K562 (cell line): ENCODE measurements at regions not wholly inside any gene's neighbourhood (a gene's known extent, or its start where the extent isn't known, plus 50 kb on each side); places are given as distances from the start of the nearest gene placed in this dataset.

Experiments
- ATAC-seq: fragments of 200-7000 bp; cut with Tn5 transposase; 3 replicates; pipeline ENCODE4 v1.9.1; 2020; ENCODE audit warnings: moderate library complexity
- BruUV-seq: library from RNA; stranded (reverse); fragments of 400-500 nt; replicated peaks from 2 replicates; lab custom pipeline; 2021; lab: Mats Ljungman, UMichigan
- CTCF ChIA-PET: fragments of 300-600 bp; formaldehyde crosslinking; extraction: SDS; loops from one replicate; lab custom pipeline; 2021; ENCODE audit warnings: low intra/inter-chr PET ratio; lab: Yijun Ruan, JAX
- POLR2A ChIA-PET: fragments of 300-600, 350-650 bp; sonication (Branson Sonifier 250); formaldehyde crosslinking; extraction: SDS; loops from one replicate; lab custom pipeline; 2021; ENCODE audit warnings: antibody characterized with exemption, inconsistent platforms; lab: Yijun Ruan, JAX
- DNase-seq, 4 experiments: peaks; one replicate each; pipeline versions ENCODE4 v3.0.0 to v3.0.0-alpha.2; 2011 to 2018; ENCODE audit warnings: low spot score in 3 of 4, mixed read lengths in 3 of 4; ENCODE audit errors: extremely low read depth in 1 of 4
- FAIRE-seq: peaks from 2 replicates; lab custom pipeline; 2011; peaks lifted over from hg19 to GRCh38; lab: Jason Lieb, UNC
- H2AFZ ChIP-seq: 2 replicates; pipeline ENCODE4 v1.6.0; 2011; ENCODE audit warnings: low read depth, low read length, control low read depth, inconsistent platforms
- H3K27ac ChIP-seq: fragments of 200-600 bp; 3 replicates; pipeline ENCODE4 v1.8.0; 2011; ENCODE audit warnings: low read depth, mild to moderate bottlenecking, control low read depth, inconsistent platforms, low read length, moderate library complexity, mixed read lengths; ENCODE audit errors: extremely low read depth
- H3K27me3 ChIP-seq, 2 experiments: fragments of 300-600 bp in 1 of 2; 2 replicates in 1 of 2; 3 replicates in 1 of 2; pipeline versions ENCODE4 v1.6.0 to v1.8.0; 2011; ENCODE audit warnings: inconsistent platforms in 2 of 2, low read length in 2 of 2, mild to moderate bottlenecking in 1 of 2, mixed read lengths in 1 of 2, moderate library complexity in 1 of 2; ENCODE audit not compliant: control insufficient read depth in 2 of 2, insufficient read depth in 2 of 2
- H3K36me3 ChIP-seq: fragments of 300-600 bp; 3 replicates; pipeline ENCODE4 v1.8.0; 2011; ENCODE audit warnings: mild to moderate bottlenecking, low read length, inconsistent platforms; ENCODE audit not compliant: control insufficient read depth, insufficient read depth
- H3K4me1 ChIP-seq, 2 experiments: fragments of 200-600 bp in 1 of 2; replicated peaks in 1 of 2; 2 replicates in 1 of 2; 3 replicates in 1 of 2; pipeline versions ENCODE4 v1.5.1 to v1.8.0; 2011; ENCODE audit warnings: inconsistent platforms in 2 of 2, low read length in 2 of 2, mild to moderate bottlenecking in 1 of 2, mixed read lengths in 1 of 2, moderate library complexity in 1 of 2; ENCODE audit not compliant: control insufficient read depth in 2 of 2, insufficient read depth in 2 of 2
- H3K4me2 ChIP-seq: 2 replicates; pipeline ENCODE4 v1.6.1; 2011; ENCODE audit warnings: low read length, control low read depth, inconsistent platforms, mixed read lengths; ENCODE audit not compliant: insufficient read depth
- H3K4me3 ChIP-seq: fragments of 200-600 bp; sonication (generic), shearing (Covaris generic); 2 replicates; pipeline ENCODE4 v1.5.1; 2016; ENCODE audit warnings: control low read depth, inconsistent platforms
- H3K79me2 ChIP-seq: fragments of 200-600 bp; 3 replicates; pipeline ENCODE4 v1.8.0; 2011; ENCODE audit warnings: low read length, inconsistent platforms; ENCODE audit not compliant: control insufficient read depth, insufficient read depth
- H3K9ac ChIP-seq, 2 experiments: 2 replicates each; pipeline versions ENCODE4 v1.6.0 to v1.6.1; 2011; ENCODE audit warnings: low read depth in 2 of 2, low read length in 2 of 2, control low read depth in 1 of 2, inconsistent platforms in 1 of 2, mild to moderate bottlenecking in 1 of 2, mixed read lengths in 1 of 2; ENCODE audit not compliant: insufficient read depth in 1 of 2
- H3K9me1 ChIP-seq: one replicate; pipeline ENCODE4 v1.6.0; 2011; ENCODE audit warnings: inconsistent platforms, mild to moderate bottlenecking, low read length, moderate library complexity; ENCODE audit not compliant: control insufficient read depth, insufficient read depth
- H3K9me3 ChIP-seq: replicated peaks from 2 replicates; pipeline ENCODE4 v1.5.1; 2011; ENCODE audit warnings: low read depth, low read length, inconsistent platforms; ENCODE audit not compliant: control insufficient read depth, insufficient read depth
- H4K20me1 ChIP-seq: replicated peaks from 2 replicates; pipeline ENCODE4 v1.6.1; 2011; ENCODE audit warnings: low read length, inconsistent platforms, mixed read lengths; ENCODE audit not compliant: control insufficient read depth, insufficient read depth
- ADNP ChIP-seq: fragments of 200-800 bp; sonication (Bioruptor generic); IDR thresholded peaks from 2 replicates; pipeline ENCODE4 v1.6.1; 2016; ENCODE audit warnings: missing genetic modification characterization, missing compliant biosample characterization
- KDM1A ChIP-seq, 2 experiments: fragments of 450-650 bp; IDR thresholded peaks; 2 replicates each; pipeline ENCODE4 v1.6.1; 2016; ENCODE audit warnings: mild to moderate bottlenecking in 2 of 2
- RBM25 ChIP-seq: fragments of 200-400 bp; formaldehyde crosslinking; IDR thresholded peaks from 2 replicates; pipeline ENCODE4 v1.6.1; 2018; ENCODE audit warnings: low read length, low read depth, moderate library complexity; ENCODE audit not compliant: severe bottlenecking
- WGBS: fragments of 100-300 bp; shearing (Covaris generic); methylation state at CpG from one replicate; pipeline ENCODE4 v1.1.6; 2016; ENCODE audit warnings: low coverage, mixed read lengths; ENCODE audit not compliant: insufficient coverage; ENCODE audit errors: missing lambda C conversion rate; 5-methylcytosine and 5-hydroxymethylcytosine counted together
- in situ Hi-C: fragments of 300-500 bp; cut with MboI; formaldehyde crosslinking; loops from 4 replicates; pipeline ENCODE4 v1.15.0; 2018; ENCODE audit warnings: inconsistent platforms, mixed read lengths
- intact Hi-C: fragments of 100-400 bp; cut with micrococcal nuclease; formaldehyde crosslinking; loops from 2 replicates; pipeline ENCODE4 v1.14.2; 2022
- TF ChIP-seq, protein P1 (sequence below): sonication (generic); formaldehyde crosslinking; IDR thresholded peaks from 2 replicates; pipeline ENCODE4 v1.8.1; 2023; ENCODE audit warnings: mild to moderate bottlenecking, missing genetic modification reagents
- TF ChIP-seq, protein P2 (sequence below), 2 experiments: fragments of 200-800 bp in 1 of 2; sonication (Bioruptor generic) in 1 of 2; sonication (generic) in 1 of 2; formaldehyde crosslinking in 1 of 2; IDR thresholded peaks in 1 of 2; conservative IDR thresholded peaks in 1 of 2; 2 replicates each; pipeline versions ENCODE4 v1.5.0 to v1.6.1; 2016 to 2020; ENCODE audit warnings: missing compliant biosample characterization in 1 of 2, missing genetic modification characterization in 1 of 2, missing genetic modification reagents in 1 of 2

DNA sequence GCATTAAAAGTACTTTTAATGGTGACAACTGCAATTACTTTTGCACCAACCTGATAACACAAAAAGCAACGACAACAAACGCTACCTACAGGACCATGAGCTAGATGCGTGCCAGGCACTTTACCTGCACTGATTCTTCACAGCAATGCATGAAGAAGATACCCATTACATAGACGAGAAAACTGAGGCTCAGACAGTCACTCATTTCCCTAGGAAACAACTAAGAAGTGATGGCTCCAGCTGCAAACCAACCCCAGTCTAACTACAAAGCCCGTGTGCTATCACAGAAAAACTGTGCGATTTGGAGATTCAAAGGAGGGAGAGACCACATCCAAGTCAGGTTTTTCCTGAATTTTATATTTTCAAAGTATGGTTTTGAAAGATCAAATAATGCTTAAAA, 80.1 kb upstream of the TP53I11 start:
- ChIA-PET POLR2A (interaction anchor here (1.5 kb wide), 1 partner anchor 9 kb away, joined by 3 read pairs; no protein-coding TSS in a partner anchor), CTCF (no interaction called here)
- H3K4me2 ChIP-seq: no peak overlapping the region
- WGBS: 0% methylated on average over 6 of the region's 6 CpGs
- H4K20me1 ChIP-seq: peaks cover 8% of the 10 kb centered on the region; the same call in 1 of the 2 replicates
- no peaks in the 10 kb centered on the region for H3K79me2 ChIP-seq
- in situ Hi-C loops (no loop called here), intact Hi-C loops (no loop called here)
- no peak for FAIRE-seq
- no peaks in the 10 kb centered on the region for H3K9me1 ChIP-seq
- no peak overlapping the region for H2AFZ ChIP-seq
- BruUV-seq: no TSS peak
- H3K4me1 ChIP-seq: no peaks in the 10 kb centered on the region
- H3K27me3 ChIP-seq: peaks cover 0 to 10% of the 10 kb centered on the region in 2 experiments; a peak in 2 of 5 replicates
- H3K9ac ChIP-seq: no peak overlapping the region
- no peaks in the 10 kb centered on the region for H3K36me3 ChIP-seq
- ATAC-seq: no peak
- H3K9me3 ChIP-seq: no peaks in the 10 kb centered on the region
- no peak for DNase-seq
- H3K27ac ChIP-seq: no peak overlapping the region
- H3K4me3 ChIP-seq: no peak overlapping the region
- peak; percentile 57 for TF ChIP-seq RBM25
- 0 out of 2 replicates have a peak, but pooled peaks have one; percentile 27 for TF ChIP-seq ADNP
- TF ChIP-seq, protein P1, sequence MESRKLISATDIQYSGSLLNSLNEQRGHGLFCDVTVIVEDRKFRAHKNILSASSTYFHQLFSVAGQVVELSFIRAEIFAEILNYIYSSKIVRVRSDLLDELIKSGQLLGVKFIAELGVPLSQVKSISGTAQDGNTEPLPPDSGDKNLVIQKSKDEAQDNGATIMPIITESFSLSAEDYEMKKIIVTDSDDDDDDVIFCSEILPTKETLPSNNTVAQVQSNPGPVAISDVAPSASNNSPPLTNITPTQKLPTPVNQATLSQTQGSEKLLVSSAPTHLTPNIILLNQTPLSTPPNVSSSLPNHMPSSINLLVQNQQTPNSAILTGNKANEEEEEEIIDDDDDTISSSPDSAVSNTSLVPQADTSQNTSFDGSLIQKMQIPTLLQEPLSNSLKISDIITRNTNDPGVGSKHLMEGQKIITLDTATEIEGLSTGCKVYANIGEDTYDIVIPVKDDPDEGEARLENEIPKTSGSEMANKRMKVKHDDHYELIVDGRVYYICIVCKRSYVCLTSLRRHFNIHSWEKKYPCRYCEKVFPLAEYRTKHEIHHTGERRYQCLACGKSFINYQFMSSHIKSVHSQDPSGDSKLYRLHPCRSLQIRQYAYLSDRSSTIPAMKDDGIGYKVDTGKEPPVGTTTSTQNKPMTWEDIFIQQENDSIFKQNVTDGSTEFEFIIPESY (CRISPR knock-in tag): no peak
- TF ChIP-seq, protein P2, sequence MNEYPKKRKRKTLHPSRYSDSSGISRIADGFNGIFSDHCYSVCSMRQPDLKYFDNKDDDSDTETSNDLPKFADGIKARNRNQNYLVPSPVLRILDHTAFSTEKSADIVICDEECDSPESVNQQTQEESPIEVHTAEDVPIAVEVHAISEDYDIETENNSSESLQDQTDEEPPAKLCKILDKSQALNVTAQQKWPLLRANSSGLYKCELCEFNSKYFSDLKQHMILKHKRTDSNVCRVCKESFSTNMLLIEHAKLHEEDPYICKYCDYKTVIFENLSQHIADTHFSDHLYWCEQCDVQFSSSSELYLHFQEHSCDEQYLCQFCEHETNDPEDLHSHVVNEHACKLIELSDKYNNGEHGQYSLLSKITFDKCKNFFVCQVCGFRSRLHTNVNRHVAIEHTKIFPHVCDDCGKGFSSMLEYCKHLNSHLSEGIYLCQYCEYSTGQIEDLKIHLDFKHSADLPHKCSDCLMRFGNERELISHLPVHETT (CRISPR knock-in tag; conservative IDR thresholded peaks at IDR 0.05 in 1 of 2, IDR thresholded peaks at IDR 0.05 in 1 of 2): no peak
- 0 out of 4 replicates have a peak, but pooled peaks of 1 of the 2 experiments have one; percentile 13 for TF ChIP-seq KDM1A (IDR thresholded peaks at IDR 0.05)
